Endometrium (tissue), 2 donors: ENCODE measurements at regions not wholly inside any gene's neighbourhood (a gene's known extent, or its start where the extent isn't known, plus 50 kb on each side); places are given as distances from the start of the nearest gene placed in this dataset.

Source experiments
- FAIRE-seq: peaks from 2 replicates; lab custom pipeline; 2012; peaks lifted over from hg19 to GRCh38; lab: Jason Lieb, UNC
- donor health status: control.
- donor health status: control.

- no peak for FAIRE-seq
Observed at GRCh38 chr5:16013334-16014065, 166.1 kb downstream of the MARCHF11 start.

- FAIRE-seq: no peak
Observed at GRCh38 chr5:16009256-16009655, 170.3 kb downstream of the MARCHF11 start.

- no peak for FAIRE-seq
Observed at GRCh38 chr5:16007750-16008415, 171.7 kb downstream of the MARCHF11 start.

GRCh38 chr5:16005225-16005624, 174.4 kb downstream of the MARCHF11 start:
- FAIRE-seq: no peak

GRCh38 chr5:16000056-16000455, 179.5 kb downstream of the MARCHF11 start:
- FAIRE-seq: no peak

- FAIRE-seq: peak; percentile 72
Observed at GRCh38 chr5:15995341-15996052, 184.1 kb downstream of the MARCHF11 start.

- no peak for FAIRE-seq
Observed at GRCh38 chr5:15993919-15994318, 185.7 kb downstream of the MARCHF11 start.

- no peak for FAIRE-seq
Observed at GRCh38 chr5:15993334-15993733, 186.3 kb downstream of the MARCHF11 start.

- no peak for FAIRE-seq
Observed at GRCh38 chr5:15992918-15993317, 186.7 kb downstream of the MARCHF11 start.

GRCh38 chr5:15991586-15991985, 188.0 kb downstream of the MARCHF11 start:
- FAIRE-seq: no peak
